Fibroblast of villous mesenchyme (primary cell): ENCODE measurements at regions not wholly inside any gene's neighbourhood (a gene's known extent, or its start where the extent isn't known, plus 50 kb on each side); places are given as distances from the start of the nearest gene placed in this dataset.
"Not testable (repeated sequence)": the region's sequence is repeated elsewhere in the genome, so short reads cannot be mapped to it uniquely, and the experiment has no call there.

Experiments used
- DNase-seq: peaks from one replicate; pipeline ENCODE4 v3.0.0-alpha.2; 2010; ENCODE audit warnings: low read depth
- H3K4me3 ChIP-seq: 2 replicates; pipeline ENCODE4 v1.5.1; 2011; ENCODE audit warnings: low read depth, mild to moderate bottlenecking, low read length
- TF ChIP-seq, protein P1 (sequence below): IDR thresholded peaks from 2 replicates; pipeline ENCODE4 v1.5.1; 2012; ENCODE audit warnings: low read depth, mild to moderate bottlenecking, low read length; ENCODE audit not compliant: insufficient read depth

DNA sequence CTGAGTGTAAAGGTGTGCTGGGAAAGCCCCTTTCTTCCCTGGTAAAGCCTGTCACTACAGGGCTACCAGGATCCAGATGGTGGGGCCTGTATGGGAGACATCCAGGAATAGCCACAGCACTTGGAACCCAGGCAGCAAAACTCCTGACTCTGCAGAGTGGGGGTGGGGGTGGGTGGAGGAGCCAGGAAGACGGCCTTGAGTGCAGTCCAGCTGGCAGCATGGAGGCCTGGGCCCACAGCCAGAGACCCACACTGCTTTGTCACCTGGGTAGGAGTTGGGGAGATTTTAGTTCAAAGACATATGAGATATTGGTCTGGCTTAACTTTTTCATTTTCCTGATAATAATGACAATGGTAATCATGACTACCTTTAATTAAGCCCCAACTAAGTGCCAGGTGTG, 116.7 kb upstream of the MRPS22 start:
- TF ChIP-seq, protein P1, sequence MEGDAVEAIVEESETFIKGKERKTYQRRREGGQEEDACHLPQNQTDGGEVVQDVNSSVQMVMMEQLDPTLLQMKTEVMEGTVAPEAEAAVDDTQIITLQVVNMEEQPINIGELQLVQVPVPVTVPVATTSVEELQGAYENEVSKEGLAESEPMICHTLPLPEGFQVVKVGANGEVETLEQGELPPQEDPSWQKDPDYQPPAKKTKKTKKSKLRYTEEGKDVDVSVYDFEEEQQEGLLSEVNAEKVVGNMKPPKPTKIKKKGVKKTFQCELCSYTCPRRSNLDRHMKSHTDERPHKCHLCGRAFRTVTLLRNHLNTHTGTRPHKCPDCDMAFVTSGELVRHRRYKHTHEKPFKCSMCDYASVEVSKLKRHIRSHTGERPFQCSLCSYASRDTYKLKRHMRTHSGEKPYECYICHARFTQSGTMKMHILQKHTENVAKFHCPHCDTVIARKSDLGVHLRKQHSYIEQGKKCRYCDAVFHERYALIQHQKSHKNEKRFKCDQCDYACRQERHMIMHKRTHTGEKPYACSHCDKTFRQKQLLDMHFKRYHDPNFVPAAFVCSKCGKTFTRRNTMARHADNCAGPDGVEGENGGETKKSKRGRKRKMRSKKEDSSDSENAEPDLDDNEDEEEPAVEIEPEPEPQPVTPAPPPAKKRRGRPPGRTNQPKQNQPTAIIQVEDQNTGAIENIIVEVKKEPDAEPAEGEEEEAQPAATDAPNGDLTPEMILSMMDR = no peak
- DNase-seq = no peak
- H3K4me3 ChIP-seq = no peak overlapping the region

DNA sequence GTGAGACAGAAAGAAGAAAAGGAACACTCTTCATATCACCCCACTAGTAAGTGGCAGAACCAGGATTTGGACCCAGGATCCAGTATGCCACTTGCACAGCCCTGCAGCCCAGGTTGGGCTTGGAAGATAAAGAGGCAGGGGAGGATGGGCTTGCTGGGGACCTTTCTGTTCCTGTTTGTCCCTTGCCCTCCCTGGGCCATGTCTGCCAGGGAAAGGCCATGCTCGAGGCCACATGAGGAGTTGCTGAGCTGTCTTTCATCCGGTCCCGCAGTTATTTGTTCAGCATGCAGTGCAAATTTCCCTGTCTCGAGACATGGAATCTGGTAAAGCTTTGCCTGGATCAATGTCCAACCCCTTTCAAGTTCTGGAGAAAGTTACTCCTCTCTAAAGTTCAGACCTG, 116.0 kb upstream of the MRPS22 start:
- DNase-seq = no peak
- TF ChIP-seq, protein P1 = no peak
- H3K4me3 ChIP-seq = no peak overlapping the region

DNA sequence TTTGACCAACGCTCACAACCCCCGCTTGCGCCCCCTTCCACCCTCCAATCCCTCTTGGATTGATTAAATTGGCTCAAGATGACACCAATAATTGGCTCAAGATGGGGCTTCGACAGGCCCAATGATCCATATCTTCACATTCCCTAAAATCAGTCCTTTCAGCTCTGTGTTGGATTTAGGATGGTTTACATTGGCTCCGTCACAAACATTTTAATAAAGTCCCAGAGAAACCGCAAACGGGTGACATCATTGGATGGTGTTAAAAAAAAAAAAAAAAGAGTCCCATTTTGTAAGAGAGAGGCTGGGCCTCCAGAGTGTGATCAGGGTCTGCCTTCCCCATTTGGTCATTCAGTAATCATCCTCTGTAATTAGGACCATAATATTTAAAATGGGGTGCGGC, 113.4 kb upstream of the MRPS22 start:
- H3K4me3 ChIP-seq = no peak overlapping the region
- peak; percentile 19 for DNase-seq
- TF ChIP-seq, protein P1 = no peak

DNA sequence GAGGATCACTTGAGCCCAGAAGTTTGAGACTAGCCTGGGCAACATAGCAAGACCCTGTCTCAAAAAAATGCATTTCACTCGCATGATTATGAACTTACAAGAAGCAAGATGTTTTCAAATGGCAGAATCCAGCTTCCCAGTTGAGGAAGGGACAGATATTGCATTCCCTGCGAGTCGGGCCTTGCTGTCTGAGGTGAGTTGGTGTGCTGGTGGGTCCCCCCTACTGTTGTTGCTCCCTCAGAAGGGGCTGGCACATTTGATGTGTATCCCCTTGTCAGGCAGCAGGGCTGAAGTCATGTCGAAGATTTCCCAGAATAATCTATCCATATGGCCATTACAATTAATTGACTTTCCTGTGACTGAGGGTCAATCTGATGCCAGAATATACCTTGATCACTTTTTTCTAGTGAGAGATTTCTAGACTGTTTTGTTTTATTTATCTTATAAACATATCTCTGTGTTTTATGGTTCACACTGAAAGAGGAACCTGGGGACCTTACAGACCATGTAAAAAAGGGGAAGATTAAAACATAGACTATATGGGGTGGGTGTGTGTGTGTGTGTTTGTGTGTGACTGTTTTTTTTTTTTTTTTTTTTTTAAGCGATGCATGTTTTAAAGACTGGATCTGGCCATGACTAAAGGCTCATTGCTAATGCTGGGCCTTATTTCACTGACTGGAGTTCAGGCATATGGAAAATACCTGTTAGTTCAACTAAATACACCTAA, 112.1 kb upstream of the MRPS22 start:
- DNase-seq = no peak
- TF ChIP-seq, protein P1 = no peak
- no peak overlapping the region for H3K4me3 ChIP-seq

DNA sequence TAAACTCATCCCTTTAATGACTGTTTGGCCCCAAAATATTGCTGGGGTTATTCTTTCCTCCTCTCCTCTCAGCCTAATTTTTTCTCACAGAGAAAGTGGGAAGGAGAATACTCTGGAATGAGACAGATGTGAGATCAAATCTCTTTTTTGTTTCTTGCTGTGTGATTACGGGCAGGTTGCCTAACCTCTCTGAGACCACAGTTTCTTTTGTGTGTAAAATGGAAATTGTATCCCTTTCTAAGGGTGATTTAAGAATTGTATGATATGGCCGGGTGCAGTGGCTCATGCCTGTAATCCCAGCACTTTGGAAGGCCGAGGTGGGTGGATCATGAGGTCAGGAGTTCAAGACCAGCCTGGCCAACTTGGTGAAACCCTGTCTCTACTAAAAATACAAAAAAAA, 111.5 kb upstream of the MRPS22 start:
- H3K4me3 ChIP-seq, DNase-seq: not testable (repeated sequence)

DNA sequence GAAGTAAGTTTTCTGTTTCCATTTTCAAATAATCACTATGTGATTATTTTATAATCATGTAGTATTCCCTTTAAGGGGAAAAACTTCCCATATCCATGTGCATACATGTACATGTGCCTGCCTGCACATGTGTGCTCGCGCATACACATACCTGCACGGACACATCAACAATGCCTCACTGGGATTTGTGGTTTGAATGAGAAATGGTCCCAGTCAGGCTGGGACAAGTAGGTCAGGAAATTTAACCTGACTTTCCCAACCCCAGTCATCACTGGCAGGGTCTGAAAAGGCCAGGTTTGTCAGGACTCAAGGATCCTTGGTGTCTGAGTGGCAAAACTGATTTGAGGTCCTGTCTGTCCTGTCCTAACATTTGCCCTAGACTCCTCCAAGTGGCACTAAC, 109.3 kb upstream of the MRPS22 start:
- no peak overlapping the region for H3K4me3 ChIP-seq
- no peak for DNase-seq
- TF ChIP-seq, protein P1 = no peak

DNA sequence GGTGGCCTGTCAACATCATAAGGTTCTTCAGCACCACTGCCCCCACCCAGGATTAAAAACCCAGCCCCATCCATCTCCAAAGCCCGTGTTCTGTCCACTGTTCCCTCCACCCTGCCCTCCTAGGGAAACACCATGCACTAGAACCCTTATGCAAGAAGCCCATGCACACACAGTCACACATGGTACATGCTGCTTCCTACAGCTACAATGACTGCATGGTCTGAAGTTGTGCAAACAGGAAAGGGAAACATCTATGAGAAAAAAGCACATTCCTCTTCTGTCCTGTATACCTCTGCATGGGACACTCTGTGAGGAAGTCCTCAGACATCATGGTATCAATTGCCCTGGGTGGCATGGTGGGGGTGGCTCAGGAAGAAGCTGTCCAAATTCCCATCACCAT, 108.6 kb upstream of the MRPS22 start:
- H3K4me3 ChIP-seq = no peak overlapping the region
- TF ChIP-seq, protein P1 = no peak
- DNase-seq = peak; percentile 10
